CD14-positive monocyte (primary cell): ENCODE measurements at regions not wholly inside any gene's neighbourhood (a gene's known extent, or its start where the extent isn't known, plus 50 kb on each side); places are given as distances from the start of the nearest gene placed in this dataset.

Source experiments
- DNase-seq, 3 donors: peaks; one replicate each; pipeline ENCODE4 v3.0.0-alpha.2; 2011 to 2022
- H2AFZ ChIP-seq: 2 replicates; pipeline ENCODE4 v1.6.0; 2012; ENCODE audit warnings: mild to moderate bottlenecking, low read depth, low read length, inconsistent platforms; ENCODE audit not compliant: insufficient read depth, poor library complexity, severe bottlenecking
- H3K27ac ChIP-seq, 2 donors: 1 replicate in 1 of 2; 2 replicates in 1 of 2; pipeline ENCODE4 v1.5.1; 2012 to 2013; ENCODE audit warnings: low read length in 2 of 2, control low read depth in 1 of 2, inconsistent platforms in 1 of 2, low read depth in 1 of 2, mild to moderate bottlenecking in 1 of 2
- H3K27me3 ChIP-seq, 2 donors: one replicate each; pipeline versions ENCODE4 v1.6.0 to v1.6.1; 2011 to 2013; ENCODE audit warnings: low read length in 2 of 2; ENCODE audit not compliant: control insufficient read depth in 2 of 2, insufficient read depth in 2 of 2
- H3K36me3 ChIP-seq, 2 donors: replicated peaks in 1 of 2; 1 replicate in 1 of 2; 2 replicates in 1 of 2; pipeline versions ENCODE4 v1.5.1 to v1.6.1; 2012 to 2013; ENCODE audit warnings: low read length in 2 of 2, control low read depth in 1 of 2, inconsistent platforms in 1 of 2, mild to moderate bottlenecking in 1 of 2; ENCODE audit not compliant: insufficient read depth in 2 of 2, control insufficient read depth in 1 of 2
- H3K4me1 ChIP-seq, 2 donors: 1 replicate in 1 of 2; 2 replicates in 1 of 2; pipeline versions ENCODE4 v1.5.1 to v1.6.1; 2012 to 2013; ENCODE audit warnings: low read length in 2 of 2, control low read depth in 1 of 2, inconsistent platforms in 1 of 2, mild to moderate bottlenecking in 1 of 2, moderate library complexity in 1 of 2; ENCODE audit not compliant: insufficient read depth in 2 of 2, control insufficient read depth in 1 of 2
- H3K4me2 ChIP-seq: replicated peaks from 2 replicates; pipeline ENCODE3; 2012; ENCODE audit warnings: low read length, moderate library complexity, mild to moderate bottlenecking; ENCODE audit not compliant: poor library complexity, severe bottlenecking; ENCODE audit errors: extremely low read depth
- H3K4me3 ChIP-seq, 3 experiments: fragments of 200-600 bp in 1 of 3; sonication (generic) in 1 of 3; replicated peaks in 1 of 3; 1 replicate in 2 of 3; 2 replicates in 1 of 3; pipeline ENCODE4 v1.5.1; 2011 to 2013; ENCODE audit warnings: low read length in 3 of 3, mild to moderate bottlenecking in 3 of 3, control low read depth in 2 of 3, low read depth in 2 of 3, inconsistent platforms in 1 of 3, moderate library complexity in 1 of 3
- H3K79me2 ChIP-seq: 2 replicates; pipeline ENCODE4 v1.6.0; 2012; ENCODE audit warnings: mild to moderate bottlenecking, control low read depth, inconsistent platforms, low read length, moderate library complexity; ENCODE audit not compliant: insufficient read depth
- H3K9ac ChIP-seq: 2 replicates; pipeline ENCODE4 v1.6.0; 2017; ENCODE audit warnings: low read length, mild to moderate bottlenecking; ENCODE audit not compliant: insufficient read depth, poor library complexity, severe bottlenecking
- H3K9me3 ChIP-seq, 2 donors: replicated peaks in 1 of 2; 1 replicate in 1 of 2; 2 replicates in 1 of 2; pipeline versions ENCODE4 v1.5.1 to v1.6.1; 2012 to 2013; ENCODE audit warnings: low read length in 2 of 2, control low read depth in 1 of 2; ENCODE audit not compliant: control insufficient read depth in 1 of 2, insufficient read depth in 1 of 2
- H4K20me1 ChIP-seq: 2 replicates; pipeline ENCODE4 v1.6.0; 2012; ENCODE audit warnings: mild to moderate bottlenecking, low read length, control low read depth, moderate library complexity; ENCODE audit not compliant: insufficient read depth
- H3K27ac Mint-ChIP-seq, 7 donors: one replicate each; pipeline ENCODE4 v1.8.0; 2020; ENCODE audit warnings: mild to moderate bottlenecking in 7 of 7, mixed read lengths in 7 of 7, moderate library complexity in 6 of 7, inconsistent platforms in 2 of 7
- H3K27me3 Mint-ChIP-seq, 3 donors: one replicate each; pipeline ENCODE4 v1.8.0; 2021 to 2022; ENCODE audit warnings: low read depth in 3 of 3, mild to moderate bottlenecking in 3 of 3, mixed read lengths in 3 of 3, moderate library complexity in 3 of 3, inconsistent platforms in 1 of 3
- H3K36me3 Mint-ChIP-seq, 2 donors: one replicate each; pipeline ENCODE4 v1.8.0; 2020; ENCODE audit warnings: mixed read lengths in 2 of 2, inconsistent platforms in 1 of 2, mild to moderate bottlenecking in 1 of 2
- H3K4me1 Mint-ChIP-seq: one replicate; pipeline ENCODE4 v1.8.0; 2020; ENCODE audit warnings: mild to moderate bottlenecking, mixed read lengths
- H3K4me3 Mint-ChIP-seq, 2 donors: one replicate each; pipeline ENCODE4 v1.8.0; 2020; ENCODE audit warnings: mild to moderate bottlenecking in 2 of 2, mixed read lengths in 2 of 2, moderate library complexity in 1 of 2
- H3K9me3 Mint-ChIP-seq, 7 donors: one replicate each; pipeline ENCODE4 v1.8.0; 2020 to 2022; ENCODE audit warnings: mixed read lengths in 7 of 7, mild to moderate bottlenecking in 6 of 7, moderate library complexity in 6 of 7, inconsistent platforms in 2 of 7
- CTCF ChIP-seq: fragments of 200-600 bp; IDR thresholded peaks from one replicate; pipeline ENCODE4 v1.8.0; 2022; ENCODE audit warnings: antibody characterized with exemption, mild to moderate bottlenecking
- WGBS: methylation state at CpG from one replicate; pipeline ENCODE4 v1.1.5; 2013; ENCODE audit warnings: missing lambda C conversion rate; ENCODE audit not compliant: insufficient coverage; 5-methylcytosine and 5-hydroxymethylcytosine counted together
- intact Hi-C, 2 donors: fragments of 100-400 bp; cut with micrococcal nuclease; formaldehyde crosslinking; loops; one replicate each; pipeline versions ENCODE4 v1.15.0 to v1.15.1; 2023

DNA sequence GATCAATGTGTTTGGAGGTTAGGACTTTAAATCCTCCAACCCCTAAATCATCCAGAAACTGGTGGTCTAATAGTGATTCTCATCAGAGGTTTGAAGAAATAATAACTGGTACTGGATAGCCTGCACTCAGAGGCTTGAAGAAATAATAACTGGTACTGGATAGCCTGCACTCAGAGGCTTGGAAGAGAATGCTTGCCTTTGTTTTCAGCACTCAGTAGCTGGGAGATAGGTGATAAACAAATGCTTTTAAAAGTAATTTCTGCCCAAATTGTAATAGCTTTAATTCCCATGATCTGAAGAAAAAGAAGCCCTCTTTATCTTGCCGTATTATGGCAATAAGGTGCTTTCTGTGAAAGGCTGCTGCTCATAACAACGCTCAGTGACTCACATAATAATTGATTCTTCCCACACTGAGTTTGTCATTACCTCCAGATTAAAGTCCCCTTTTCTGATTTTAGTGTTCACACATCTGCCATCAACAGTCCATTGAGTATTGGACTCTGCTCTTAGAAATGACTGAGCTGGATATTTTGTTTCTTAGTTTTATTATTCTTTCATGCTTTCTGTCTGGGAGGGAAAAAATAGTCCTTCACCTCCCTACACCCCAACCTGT lies 112.3 kb upstream of the PHYHIPL start:
- H3K4me1 ChIP-seq: no peaks in the 10 kb centered on the region
- Mint-ChIP-seq H3K36me3 (no peaks in the 10 kb centered on the region), H3K27ac (no peak overlapping the region), H3K27me3 (peaks cover 0 to 2% (median 1%) of the 10 kb centered on the region in 3 donors), H3K4me1 (no peaks in the 10 kb centered on the region), H3K4me3 (no peak overlapping the region), H3K9me3 (peaks cover 0 to 9% (median 5%) of the 10 kb centered on the region in 7 donors)
- no peak for DNase-seq
- intact Hi-C loops: no loop called here
- no peaks in the 10 kb centered on the region for H3K27me3 ChIP-seq
- H3K36me3 ChIP-seq: no peaks in the 10 kb centered on the region
- no peak overlapping the region for H3K9ac ChIP-seq
- H3K4me2 ChIP-seq: no peak overlapping the region
- H3K4me3 ChIP-seq: no peak overlapping the region
- H3K79me2 ChIP-seq: no peaks in the 10 kb centered on the region
- H3K9me3 ChIP-seq: no peaks in the 10 kb centered on the region
- no peak for TF ChIP-seq CTCF
- H3K27ac ChIP-seq: no peak overlapping the region
- H2AFZ ChIP-seq: no peak overlapping the region
- no CpG with 5 or more reads among the region's 2 CpGs for WGBS
- H4K20me1 ChIP-seq: no peaks in the 10 kb centered on the region

DNA sequence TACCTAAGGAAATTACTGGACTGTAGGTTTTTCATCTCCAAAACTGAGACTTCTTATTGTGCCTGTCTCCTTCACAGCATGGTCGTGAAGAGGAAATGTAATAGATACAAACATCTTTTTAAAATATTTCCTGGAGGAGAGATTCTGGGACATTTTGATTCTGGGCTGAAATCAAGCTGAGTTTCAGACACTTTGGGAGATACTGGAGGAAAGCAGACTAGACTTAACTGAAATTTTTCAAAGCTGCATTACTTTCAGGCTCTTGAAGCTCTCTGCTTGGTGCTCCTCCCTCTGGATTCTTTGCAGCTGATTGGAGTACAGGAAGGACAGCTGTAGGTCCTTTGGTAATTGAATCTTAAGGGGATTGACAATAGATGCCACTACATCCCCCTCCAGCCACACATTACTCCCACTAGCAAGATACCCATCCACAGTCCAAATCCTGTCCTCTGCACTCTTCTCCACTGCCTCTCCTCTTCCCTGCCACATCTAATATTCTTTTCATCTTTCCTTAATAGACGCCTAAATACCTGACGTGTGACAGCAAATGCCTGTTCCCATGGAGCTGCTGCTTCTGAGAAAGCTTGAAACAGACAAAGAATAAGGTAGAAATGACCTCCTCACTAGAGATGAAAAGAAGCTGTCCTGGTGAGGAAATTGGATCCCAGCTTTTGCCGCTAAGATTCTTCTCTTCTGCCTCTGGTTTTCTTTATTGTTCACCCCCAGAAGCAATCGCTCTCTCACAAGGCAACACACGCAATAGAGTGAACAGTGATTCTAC lies 111.5 kb upstream of the PHYHIPL start:
- H3K9me3 ChIP-seq: no peaks in the 10 kb centered on the region
- no peak overlapping the region for H3K4me3 Mint-ChIP-seq
- H3K9me3 Mint-ChIP-seq: peaks cover 0 to 9% (median 5%) of the 10 kb centered on the region in 7 donors
- DNase-seq: no peak
- no peak overlapping the region for H2AFZ ChIP-seq
- H3K27ac Mint-ChIP-seq: no peak overlapping the region
- H3K4me2 ChIP-seq: no peak overlapping the region
- no peaks in the 10 kb centered on the region for H4K20me1 ChIP-seq
- no peak overlapping the region for H3K4me3 ChIP-seq
- H3K4me1 ChIP-seq: no peaks in the 10 kb centered on the region
- no peaks in the 10 kb centered on the region for H3K4me1 Mint-ChIP-seq
- TF ChIP-seq CTCF: no peak
- H3K27ac ChIP-seq: no peak overlapping the region
- H3K36me3 ChIP-seq: no peaks in the 10 kb centered on the region
- peaks cover 0 to 2% (median 1%) of the 10 kb centered on the region in 3 donors for H3K27me3 Mint-ChIP-seq
- 95% methylated on average over 2 of the region's 6 CpGs for WGBS
- intact Hi-C loops: no loop called here
- H3K79me2 ChIP-seq: no peaks in the 10 kb centered on the region
- H3K36me3 Mint-ChIP-seq: no peaks in the 10 kb centered on the region
- H3K9ac ChIP-seq: no peak overlapping the region
- H3K27me3 ChIP-seq: no peaks in the 10 kb centered on the region
